GM21619 (cell line): ENCODE measurements at regions not wholly inside any gene's neighbourhood (a gene's known extent, or its start where the extent isn't known, plus 50 kb on each side); places are given as distances from the start of the nearest gene placed in this dataset.

Experiments
- ATAC-seq: cut with Tn5 transposase; IDR thresholded peaks from one replicate; pipeline ENCODE4 v1.9.1; 2021; ENCODE audit not compliant: unreplicated experiment

DNA sequence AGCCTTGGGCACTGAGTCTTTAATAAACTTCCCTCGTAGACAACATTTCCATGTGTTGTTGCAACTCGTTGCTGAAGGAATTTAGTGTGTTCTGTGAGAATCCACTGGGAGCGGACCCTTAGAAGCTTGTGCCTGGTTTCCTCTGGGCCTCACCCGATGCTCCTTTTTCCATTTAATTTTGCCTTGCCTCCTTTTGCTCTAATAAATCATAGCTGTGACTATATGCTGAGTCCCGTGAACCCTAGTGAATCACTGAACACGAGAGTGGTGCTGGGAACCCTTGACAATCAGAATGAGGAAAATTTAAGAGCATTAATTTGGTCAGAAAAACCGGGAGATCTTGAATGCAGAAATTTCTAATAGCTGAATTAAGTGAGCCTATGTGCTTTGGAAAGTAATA is 291.1 kb upstream of the ZNF608 start:
- ATAC-seq: no peak

DNA sequence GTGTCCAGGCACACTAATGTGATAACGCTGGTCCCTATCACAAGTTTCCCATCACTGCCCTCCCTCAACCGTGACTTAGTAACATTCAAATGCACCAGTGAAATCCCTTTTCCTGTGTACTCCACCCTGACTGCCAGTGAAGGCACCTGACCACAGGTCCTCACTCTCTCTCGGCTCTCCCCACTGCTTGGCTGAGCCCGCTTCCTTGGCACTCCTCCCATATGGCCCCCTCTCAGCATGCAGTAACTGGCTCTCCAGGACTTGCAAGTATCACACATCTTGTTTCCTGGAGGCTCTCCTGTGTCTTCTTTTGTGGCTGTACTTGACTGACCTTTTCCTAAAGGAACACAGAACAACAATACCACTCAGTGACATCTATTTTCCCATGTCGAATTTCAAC is 292.0 kb upstream of the ZNF608 start:
- ATAC-seq: no peak

- no peak for ATAC-seq
These were observed 295.4 kb upstream of the ZNF608 start for GRCh38 chr5:125041798-125042197.

- ATAC-seq: no peak
These were observed 295.9 kb upstream of the ZNF608 start for GRCh38 chr5:125042261-125042890.

GRCh38 chr5:125043781-125044391 is 297.4 kb upstream of the ZNF608 start:
- ATAC-seq: no peak

DNA sequence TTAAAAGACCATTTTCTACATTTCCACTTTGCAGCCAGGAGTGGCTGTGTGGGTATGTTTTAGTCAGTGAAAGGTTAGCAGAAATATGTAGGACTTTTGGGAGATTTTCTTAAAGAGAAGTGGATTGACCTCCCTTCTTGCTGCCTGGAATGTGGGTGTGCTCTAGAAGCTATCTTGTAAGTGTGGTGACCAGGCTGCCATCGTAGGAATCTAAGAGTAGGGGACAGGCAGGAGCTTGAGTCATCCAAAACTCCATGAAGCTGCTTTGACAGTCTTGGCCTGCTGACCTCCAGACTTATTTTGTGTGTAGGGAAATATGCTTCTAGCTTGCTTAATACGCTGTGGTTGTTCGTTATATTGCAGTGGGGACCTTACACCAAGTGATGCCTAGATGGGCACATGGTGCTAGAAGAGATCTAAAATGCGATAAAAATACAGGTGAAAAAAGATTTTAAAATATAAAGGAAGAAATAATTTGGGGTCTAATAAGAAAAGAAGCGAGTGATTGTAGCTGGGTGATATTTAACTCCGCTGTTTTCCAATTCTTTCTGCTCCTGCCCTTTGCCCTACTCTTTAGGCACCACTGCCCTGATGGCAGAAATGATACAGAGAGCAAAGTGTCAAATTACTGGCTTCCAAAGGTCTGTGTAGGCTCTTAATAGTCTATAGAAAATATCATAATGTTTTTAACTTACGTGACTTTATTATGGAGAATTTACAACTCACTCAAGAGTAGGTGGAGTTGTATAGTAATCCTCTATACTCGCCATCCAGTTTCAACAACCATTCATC is 298.2 kb upstream of the ZNF608 start:
- no peak for ATAC-seq

- no peak for ATAC-seq
These were observed 299.2 kb upstream of the ZNF608 start for GRCh38 chr5:125045646-125046045.

GRCh38 chr5:125046838-125047237 is 300.4 kb upstream of the ZNF608 start:
- ATAC-seq: no peak

- ATAC-seq: no peak
These were observed 301.4 kb upstream of the ZNF608 start for GRCh38 chr5:125047871-125048270.

- ATAC-seq: no peak
These were observed 303.6 kb upstream of the ZNF608 start for GRCh38 chr5:125049721-125050702.

- no peak for ATAC-seq
These were observed 304.5 kb upstream of the ZNF608 start for GRCh38 chr5:125050926-125051325.

DNA sequence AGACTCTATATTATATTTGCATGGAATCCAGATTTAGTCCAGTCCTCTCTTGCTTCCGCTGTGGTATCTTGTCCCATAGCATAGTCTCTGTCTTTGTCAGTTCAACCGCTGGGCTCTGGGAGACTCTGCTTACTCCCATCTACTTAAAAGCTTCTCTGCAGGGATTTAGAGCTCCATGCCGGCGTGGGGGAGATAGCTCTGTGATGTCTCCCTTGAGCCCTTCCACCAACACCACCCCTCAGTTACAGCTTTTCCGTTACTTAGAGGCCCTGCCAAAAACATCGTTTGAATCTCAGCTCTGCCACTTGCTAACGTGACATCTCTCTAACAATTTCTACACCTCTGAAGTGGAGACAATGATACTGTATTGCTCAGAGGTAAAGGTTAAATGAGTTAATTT is 306.1 kb upstream of the ZNF608 start:
- no peak for ATAC-seq

GRCh38 chr5:125053179-125053578 is 306.7 kb upstream of the ZNF608 start:
- no peak for ATAC-seq

DNA sequence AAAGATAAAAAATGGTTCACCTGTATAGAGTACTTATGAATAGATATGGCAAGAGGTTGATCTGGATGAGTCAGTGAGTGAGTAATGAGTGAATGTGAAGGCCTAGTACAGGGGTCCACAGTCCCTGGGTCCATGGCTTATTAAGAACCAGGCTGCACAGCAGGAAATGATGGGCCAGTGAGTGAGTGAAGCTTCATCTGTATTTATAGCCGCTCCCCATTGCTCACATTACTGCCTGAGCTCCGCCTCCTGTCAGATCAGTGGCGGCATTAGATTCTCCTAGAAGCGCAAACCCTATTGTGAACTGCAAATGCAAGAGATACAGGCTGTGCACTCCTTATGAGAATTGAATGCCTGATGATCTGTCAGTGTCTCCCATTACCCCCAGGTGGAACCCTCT is 307.7 kb upstream of the ZNF608 start:
- no peak for ATAC-seq

DNA sequence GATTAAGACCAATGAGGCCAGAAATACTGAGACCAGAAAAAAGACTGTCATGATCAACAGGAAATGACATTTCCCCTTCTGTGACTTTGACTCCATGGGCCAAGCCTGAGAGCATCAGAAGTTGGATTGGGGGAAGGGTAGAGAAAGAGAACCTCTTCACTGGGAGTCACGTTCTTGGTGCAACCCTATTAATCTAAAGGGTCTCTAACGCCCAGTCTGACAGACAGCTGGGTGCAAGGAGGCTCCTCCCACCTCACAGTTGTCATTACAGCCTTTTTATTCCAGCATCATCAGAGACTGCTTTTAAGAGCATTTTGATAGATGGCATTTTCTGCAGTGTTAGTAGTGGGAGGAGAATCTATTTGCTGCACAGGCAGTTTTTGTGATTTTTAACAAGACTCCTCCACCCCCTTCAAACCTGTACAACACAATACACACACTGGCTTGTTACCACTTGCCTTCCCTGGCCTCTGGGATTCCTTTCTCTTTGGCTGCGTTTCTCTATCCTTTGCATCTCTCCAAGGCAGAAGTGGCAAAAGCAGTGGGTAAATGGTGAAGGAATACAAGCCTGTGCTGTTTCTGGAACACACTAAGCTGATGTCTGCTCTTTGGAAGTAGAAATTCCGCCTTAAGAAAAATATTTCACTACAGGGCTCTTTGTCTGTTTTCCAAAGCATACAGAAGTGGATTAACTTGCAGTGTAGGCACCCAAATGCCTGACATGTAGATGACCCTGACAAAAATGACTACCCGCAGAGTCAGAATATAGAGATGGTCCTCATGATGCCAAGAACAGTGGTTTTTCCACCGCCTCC is 310.4 kb upstream of the ZNF608 start:
- no peak for ATAC-seq

- no peak for ATAC-seq
These were observed 311.7 kb upstream of the ZNF608 start for GRCh38 chr5:125057912-125058826.

DNA sequence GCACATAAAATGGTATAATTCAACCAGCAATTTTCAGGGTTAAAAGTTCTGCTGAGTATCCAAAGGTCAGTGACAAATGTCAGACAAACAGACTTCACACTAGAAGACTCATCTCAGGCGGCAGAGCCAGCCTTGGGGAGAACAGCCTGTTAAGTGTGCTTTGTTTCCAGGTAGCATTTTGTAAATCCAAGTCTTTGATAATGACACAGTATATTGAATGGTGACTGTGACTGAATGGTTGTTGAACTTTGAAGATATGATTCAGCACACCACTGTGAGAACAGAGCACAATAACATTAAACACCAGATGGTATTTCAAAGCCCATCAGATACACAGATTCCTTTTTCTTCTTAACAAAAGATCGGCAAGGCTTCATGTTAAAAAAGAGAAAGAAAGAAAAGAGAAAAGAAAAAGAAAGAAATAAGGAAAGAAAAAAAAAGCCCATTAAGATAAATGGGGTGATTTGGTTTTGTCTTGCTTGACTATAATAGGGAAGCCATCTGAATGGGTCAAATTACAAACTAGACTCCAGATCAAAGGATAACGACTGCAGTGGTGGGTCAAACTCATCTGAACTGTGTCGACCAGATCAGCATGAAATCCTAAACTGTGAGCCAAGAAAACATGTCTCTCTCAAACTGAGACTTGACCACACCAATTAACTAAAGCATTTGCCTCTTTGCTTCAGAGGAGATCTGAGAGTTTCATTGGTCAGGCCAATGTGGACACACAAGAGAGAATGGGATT is 313.0 kb upstream of the ZNF608 start:
- ATAC-seq: no peak

GRCh38 chr5:125061726-125062125 is 315.3 kb upstream of the ZNF608 start:
- ATAC-seq: no peak
